Uterus (tissue), 3 donors: ENCODE measurements at regions not wholly inside any gene's neighbourhood (a gene's known extent, or its start where the extent isn't known, plus 50 kb on each side); places are given as distances from the start of the nearest gene placed in this dataset.

ENCODE experiments used
- DNase-seq, 2 donors: peaks; one replicate each; pipeline ENCODE4 v3.0.0-alpha.2; 2019 to 2020
- H3K27ac ChIP-seq, 2 donors: fragments of 200-600 bp; sonication (generic); 1 replicate in 1 of 2; 2 replicates in 1 of 2; pipeline ENCODE4 v1.5.1; 2016 to 2018
- H3K27me3 ChIP-seq, 2 donors: fragments of 200-600 bp; sonication (generic); one replicate each; pipeline ENCODE4 v1.5.1; 2018 to 2019; ENCODE audit warnings: control low read depth in 1 of 2
- H3K36me3 ChIP-seq, 2 donors: fragments of 200-600 bp; sonication (generic); one replicate each; pipeline ENCODE4 v1.5.1; 2019; ENCODE audit warnings: control low read depth in 1 of 2
- H3K4me1 ChIP-seq, 2 donors: fragments of 200-600 bp; sonication (generic); one replicate each; pipeline ENCODE4 v1.5.1; 2018 to 2019; ENCODE audit warnings: control low read depth in 1 of 2
- H3K4me3 ChIP-seq, 2 donors: fragments of 200-600 bp; sonication (generic); 1 replicate in 1 of 2; 2 replicates in 1 of 2; pipeline ENCODE4 v1.5.1; 2018 to 2019; ENCODE audit warnings: mild to moderate bottlenecking in 1 of 2
- H3K9me3 ChIP-seq, 2 donors: fragments of 200-600 bp; sonication (generic); one replicate each; pipeline ENCODE4 v1.5.1; 2019; ENCODE audit warnings: control low read depth in 1 of 2
- CTCF ChIP-seq, 4 experiments: fragments of 200-600 bp in 2 of 4; fragments of 450-650 bp in 2 of 4; sonication (generic) in 2 of 4; IDR thresholded peaks; one replicate each; pipeline ENCODE4 v1.5.1; 2016 to 2019; ENCODE audit warnings: antibody characterized with exemption in 4 of 4, mild to moderate bottlenecking in 2 of 4, moderate library complexity in 1 of 4
- POLR2A ChIP-seq, 2 donors: fragments of 450-650 bp; IDR thresholded peaks; one replicate each; pipeline ENCODE4 v1.6.1; 2016; ENCODE audit warnings: antibody characterized with exemption in 2 of 2, mild to moderate bottlenecking in 1 of 2, moderate library complexity in 1 of 2
- intact Hi-C: fragments of 100-400 bp; cut with DNase I; formaldehyde crosslinking; loops from one replicate; pipeline ENCODE4 v1.15.1; 2023; ENCODE audit warnings: low total_unique reads
- donor health status: DM: yes; HTN: yes; CAD: no.

GRCh38 chr22:48459259-48459658, 1368.4 kb downstream of the BRD1 start:
- H3K9me3 ChIP-seq, result no peaks in the 10 kb centered on the region
- H3K36me3 ChIP-seq, result no peaks in the 10 kb centered on the region
- TF ChIP-seq CTCF (IDR thresholded peaks at IDR 0.05), result no peak
- no peak for TF ChIP-seq POLR2A (IDR thresholded peaks at IDR 0.05)
- H3K4me3 ChIP-seq, result no peak overlapping the region
- H3K27ac ChIP-seq, result no peak overlapping the region
- no peaks in the 10 kb centered on the region for H3K27me3 ChIP-seq
- intact Hi-C loops, result no loop called here
- no peaks in the 10 kb centered on the region for H3K4me1 ChIP-seq
- no peak for DNase-seq

- DNase-seq, result no peak
- Histone ChIP-seq H3K4me3 (no peak overlapping the region), H3K36me3 (no peaks in the 10 kb centered on the region), H3K27ac (no peak overlapping the region), H3K27me3 (no peaks in the 10 kb centered on the region), H3K4me1 (no peaks in the 10 kb centered on the region), H3K9me3 (no peaks in the 10 kb centered on the region)
- no peak for TF ChIP-seq CTCF (IDR thresholded peaks at IDR 0.05)
- no peak for TF ChIP-seq POLR2A (IDR thresholded peaks at IDR 0.05)
- intact Hi-C loops, result no loop called here
Measured at GRCh38 chr22:48456449-48456848, 1371.2 kb downstream of the BRD1 start.

DNA sequence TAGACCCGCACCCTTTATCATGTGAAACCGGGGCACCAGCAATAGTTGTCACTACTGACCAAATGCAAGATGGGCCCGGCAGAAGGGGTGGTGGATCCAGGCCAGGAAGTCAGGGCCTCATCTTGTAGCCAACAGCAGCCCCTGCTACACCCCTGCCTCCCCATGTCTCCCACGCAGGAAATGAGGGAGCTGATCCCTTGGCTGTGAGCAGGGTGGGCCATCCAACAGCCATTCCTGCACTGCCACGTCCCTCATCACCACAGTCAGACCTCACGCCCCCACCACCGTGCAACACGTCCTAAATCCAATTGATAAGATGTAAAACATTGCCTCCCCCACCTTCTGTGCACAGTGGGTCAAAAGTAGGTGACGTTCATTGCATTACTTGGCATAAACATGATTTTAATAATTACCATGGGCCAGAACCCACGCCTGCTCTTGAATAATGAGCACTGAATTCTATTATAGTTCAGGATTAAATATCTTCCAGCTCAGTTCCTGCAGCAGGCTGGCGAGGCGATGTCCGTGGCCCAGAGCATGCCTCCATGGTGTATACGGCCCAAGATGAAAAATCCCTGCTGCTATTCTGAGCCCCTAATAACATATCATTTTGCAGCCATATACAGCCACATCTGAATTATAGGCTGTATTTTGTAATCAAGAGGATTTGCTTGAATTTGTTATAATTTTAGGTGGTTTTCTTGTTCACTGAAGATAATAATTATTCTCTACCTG, 1373.8 kb downstream of the BRD1 start:
- no peak overlapping the region for H3K27ac ChIP-seq
- H3K9me3 ChIP-seq, result no peaks in the 10 kb centered on the region
- H3K27me3 ChIP-seq, result no peaks in the 10 kb centered on the region
- TF ChIP-seq POLR2A (IDR thresholded peaks at IDR 0.05) (no peak), CTCF (IDR thresholded peaks at IDR 0.05) (no peak)
- no peaks in the 10 kb centered on the region for H3K36me3 ChIP-seq
- DNase-seq, result no peak
- H3K4me3 ChIP-seq, result no peak overlapping the region
- H3K4me1 ChIP-seq, result no peaks in the 10 kb centered on the region
- intact Hi-C loops, result no loop called here

GRCh38 chr22:48453171-48453570, 1374.5 kb downstream of the BRD1 start:
- H3K4me1 ChIP-seq, result no peaks in the 10 kb centered on the region
- no peaks in the 10 kb centered on the region for H3K9me3 ChIP-seq
- no peak overlapping the region for H3K4me3 ChIP-seq
- TF ChIP-seq CTCF (IDR thresholded peaks at IDR 0.05) (no peak), POLR2A (IDR thresholded peaks at IDR 0.05) (no peak)
- no peaks in the 10 kb centered on the region for H3K27me3 ChIP-seq
- H3K27ac ChIP-seq, result no peak overlapping the region
- DNase-seq, result no peak
- intact Hi-C loops, result no loop called here
- H3K36me3 ChIP-seq, result no peaks in the 10 kb centered on the region

DNA sequence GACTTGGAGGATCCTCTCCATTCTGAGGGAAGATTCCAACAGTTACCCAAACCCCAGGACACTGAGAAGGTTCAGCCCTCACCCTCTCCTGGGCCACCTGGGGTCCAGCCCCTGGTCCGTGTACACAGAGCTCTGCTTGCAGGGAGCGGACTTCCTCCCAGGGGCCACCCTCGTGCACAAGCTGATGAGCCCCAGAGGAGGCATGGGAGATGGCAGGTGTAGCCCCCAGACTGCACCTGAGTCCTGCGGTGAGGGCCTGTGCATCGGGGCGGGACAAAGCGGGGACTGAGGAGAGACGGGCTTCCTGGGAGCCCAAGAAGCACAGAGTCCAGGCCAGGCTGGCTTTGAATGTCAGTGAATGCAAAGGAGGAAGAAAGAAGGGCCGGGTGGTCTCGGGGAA, 1374.9 kb downstream of the BRD1 start:
- Histone ChIP-seq H3K27me3 (no peaks in the 10 kb centered on the region), H3K4me3 (no peak overlapping the region), H3K27ac (no peak overlapping the region), H3K4me1 (no peaks in the 10 kb centered on the region), H3K36me3 (no peaks in the 10 kb centered on the region), H3K9me3 (no peaks in the 10 kb centered on the region)
- no peak for TF ChIP-seq CTCF (IDR thresholded peaks at IDR 0.05)
- no peak for TF ChIP-seq POLR2A (IDR thresholded peaks at IDR 0.05)
- intact Hi-C loops, result no loop called here
- no peak for DNase-seq
